ENCODE measurements at regions not wholly inside any gene's neighbourhood (a gene's known extent, or its start where the extent isn't known, plus 50 kb on each side); places are given as distances from the start of the nearest gene placed in this dataset.

- no peak for TF ChIP-seq POLR2A (IDR thresholded peaks at IDR 0.05; ENCODE audit: low read depth, low read length)
- no peak for TF ChIP-seq POLR2AphosphoS5 (IDR thresholded peaks at IDR 0.05; ENCODE audit: low read depth, low read length)
These were observed 111.7 kb upstream of the VEPH1 start for GRCh38 chr3:157614896-157615295.

Data from GM12891 (cell line).